ENCODE measurements at regions not wholly inside any gene's neighbourhood (a gene's known extent, or its start where the extent isn't known, plus 50 kb on each side); places are given as distances from the start of the nearest gene placed in this dataset.

GRCh38 chr2:226037526-226037925 is 638.0 kb downstream of the NYAP2 start:
- DNase-seq (ENCODE audit: low read depth in 2 of 2) = no peak

GRCh38 chr2:226031647-226032501 is 632.4 kb downstream of the NYAP2 start:
- DNase-seq (ENCODE audit: low read depth in 2 of 2) = peak; percentile 24 to 39

GRCh38 chr2:226030788-226031646 is 631.5 kb downstream of the NYAP2 start:
- peak; percentile 9 to 11 for DNase-seq (ENCODE audit: low read depth in 2 of 2)

GRCh38 chr2:226030369-226030768 is 630.9 kb downstream of the NYAP2 start:
- no peak for DNase-seq (ENCODE audit: low read depth in 2 of 2)

GRCh38 chr2:226023946-226024345 is 624.4 kb downstream of the NYAP2 start:
- no peak for DNase-seq (ENCODE audit: low read depth in 2 of 2)

GRCh38 chr2:226023383-226023782 is 623.9 kb downstream of the NYAP2 start:
- DNase-seq (ENCODE audit: low read depth in 2 of 2) = no peak

- no peak for DNase-seq (ENCODE audit: low read depth in 2 of 2)
These were observed 621.4 kb downstream of the NYAP2 start for GRCh38 chr2:226020956-226021355.

- DNase-seq (ENCODE audit: low read depth in 2 of 2) = no peak
These were observed 620.7 kb downstream of the NYAP2 start for GRCh38 chr2:226020176-226020575.

- DNase-seq (ENCODE audit: low read depth in 2 of 2) = no peak
These were observed 619.1 kb downstream of the NYAP2 start for GRCh38 chr2:226018641-226019040.

- DNase-seq (ENCODE audit: low read depth in 2 of 2) = no peak
These were observed 618.0 kb downstream of the NYAP2 start for GRCh38 chr2:226017537-226017936.

GRCh38 chr2:226017107-226017506 is 617.6 kb downstream of the NYAP2 start:
- DNase-seq (ENCODE audit: low read depth in 2 of 2) = no peak

GRCh38 chr2:226011716-226012450 is 612.4 kb downstream of the NYAP2 start:
- no peak for DNase-seq (ENCODE audit: low read depth in 2 of 2)

GRCh38 chr2:226002438-226002837 is 602.9 kb downstream of the NYAP2 start:
- no peak for DNase-seq (ENCODE audit: low read depth in 2 of 2)

- no peak for DNase-seq (ENCODE audit: low read depth in 2 of 2)
These were observed 602.2 kb downstream of the NYAP2 start for GRCh38 chr2:226001716-226002115.

- DNase-seq (ENCODE audit: low read depth in 2 of 2) = no peak
These were observed 600.2 kb downstream of the NYAP2 start for GRCh38 chr2:225999692-226000091.

- DNase-seq (ENCODE audit: low read depth in 2 of 2) = no peak
These were observed 599.1 kb downstream of the NYAP2 start for GRCh38 chr2:225998653-225999052.

- DNase-seq (ENCODE audit: low read depth in 2 of 2) = no peak
These were observed 598.6 kb downstream of the NYAP2 start for GRCh38 chr2:225998116-225998515.

GRCh38 chr2:225996462-225996828 is 596.9 kb downstream of the NYAP2 start:
- no peak for DNase-seq (ENCODE audit: low read depth in 2 of 2)

- DNase-seq (ENCODE audit: low read depth in 2 of 2) = no peak
These were observed 596.4 kb downstream of the NYAP2 start for GRCh38 chr2:225995796-225996461.

GRCh38 chr2:225994748-225995405 is 595.4 kb downstream of the NYAP2 start:
- DNase-seq (ENCODE audit: low read depth in 2 of 2) = no peak

- no peak for DNase-seq (ENCODE audit: low read depth in 2 of 2)
These were observed 593.9 kb downstream of the NYAP2 start for GRCh38 chr2:225993430-225993829.
